ENCODE measurements at regions not wholly inside any gene's neighbourhood (a gene's known extent, or its start where the extent isn't known, plus 50 kb on each side); places are given as distances from the start of the nearest gene placed in this dataset.

- TF ChIP-seq POLR2A (IDR thresholded peaks at IDR 0.05) (no peak), CTCF (IDR thresholded peaks at IDR 0.05) (no peak)
Observed at GRCh38 chr1:37175666-37176215, 141.4 kb upstream of the GRIK3 start.

All from testis (tissue), 2 donors.